ENCODE measurements at regions not wholly inside any gene's neighbourhood (a gene's known extent, or its start where the extent isn't known, plus 50 kb on each side); places are given as distances from the start of the nearest gene placed in this dataset.
"Not testable (repeated sequence)": the region's sequence is repeated elsewhere in the genome, so short reads cannot be mapped to it uniquely, and the experiment has no call there.

GRCh38 chrY:24462338-24462737, 155.5 kb upstream of the BPY2B start:
- TF ChIP-seq CTCF, POLR2A (IDR thresholded peaks at IDR 0.05): not testable (repeated sequence)
